ENCODE measurements at regions not wholly inside any gene's neighbourhood (a gene's known extent, or its start where the extent isn't known, plus 50 kb on each side); places are given as distances from the start of the nearest gene placed in this dataset.

DNA sequence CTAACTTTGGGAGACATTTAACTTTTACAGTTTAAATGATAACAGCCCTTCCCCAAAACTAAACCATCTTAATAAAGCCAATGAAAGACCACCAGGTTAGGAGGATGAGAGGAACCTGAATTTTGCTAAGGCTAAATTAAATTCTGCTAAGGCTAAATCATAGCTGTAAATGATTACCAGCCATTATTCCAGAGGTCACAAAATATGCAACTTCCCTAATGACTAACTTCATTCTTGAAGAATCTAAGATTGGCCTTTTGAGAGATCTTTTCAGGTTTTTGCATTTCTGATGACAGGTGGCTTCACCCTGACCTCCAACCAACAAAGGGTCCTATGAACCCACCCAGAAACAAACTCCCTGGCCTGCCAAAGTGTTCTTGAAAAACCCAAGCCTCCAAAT is 373.3 kb downstream of the IPMK start:
- TF ChIP-seq, protein P1, sequence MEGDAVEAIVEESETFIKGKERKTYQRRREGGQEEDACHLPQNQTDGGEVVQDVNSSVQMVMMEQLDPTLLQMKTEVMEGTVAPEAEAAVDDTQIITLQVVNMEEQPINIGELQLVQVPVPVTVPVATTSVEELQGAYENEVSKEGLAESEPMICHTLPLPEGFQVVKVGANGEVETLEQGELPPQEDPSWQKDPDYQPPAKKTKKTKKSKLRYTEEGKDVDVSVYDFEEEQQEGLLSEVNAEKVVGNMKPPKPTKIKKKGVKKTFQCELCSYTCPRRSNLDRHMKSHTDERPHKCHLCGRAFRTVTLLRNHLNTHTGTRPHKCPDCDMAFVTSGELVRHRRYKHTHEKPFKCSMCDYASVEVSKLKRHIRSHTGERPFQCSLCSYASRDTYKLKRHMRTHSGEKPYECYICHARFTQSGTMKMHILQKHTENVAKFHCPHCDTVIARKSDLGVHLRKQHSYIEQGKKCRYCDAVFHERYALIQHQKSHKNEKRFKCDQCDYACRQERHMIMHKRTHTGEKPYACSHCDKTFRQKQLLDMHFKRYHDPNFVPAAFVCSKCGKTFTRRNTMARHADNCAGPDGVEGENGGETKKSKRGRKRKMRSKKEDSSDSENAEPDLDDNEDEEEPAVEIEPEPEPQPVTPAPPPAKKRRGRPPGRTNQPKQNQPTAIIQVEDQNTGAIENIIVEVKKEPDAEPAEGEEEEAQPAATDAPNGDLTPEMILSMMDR (IDR thresholded peaks at IDR 0.05; ENCODE audit: poor library complexity) = no peak
- no peak for TF ChIP-seq EZH2 (IDR thresholded peaks at IDR 0.05; ENCODE audit: borderline replicate concordance)
- no peak for TF ChIP-seq EZH2phosphoT487 (IDR thresholded peaks at IDR 0.05; ENCODE audit: low read depth, severe bottlenecking, unreplicated experiment)

Data from hepatocyte (in vitro differentiated cells).